HG02970 (cell line): ENCODE measurements at regions not wholly inside any gene's neighbourhood (a gene's known extent, or its start where the extent isn't known, plus 50 kb on each side); places are given as distances from the start of the nearest gene placed in this dataset.
"Not testable (repeated sequence)": the region's sequence is repeated elsewhere in the genome, so short reads cannot be mapped to it uniquely, and the experiment has no call there.

ENCODE experiments used
- ATAC-seq: cut with Tn5 transposase; IDR thresholded peaks from one replicate; pipeline ENCODE4 v1.9.1; 2021; ENCODE audit warnings: mild to moderate bottlenecking, moderate library complexity, moderate number of reproducible peaks; ENCODE audit not compliant: unreplicated experiment, low FRiP score

GRCh38 chr1:181251001-181251712 is 162.7 kb downstream of the IER5 start:
- ATAC-seq, result no peak

- no peak for ATAC-seq
These were observed 163.2 kb downstream of the IER5 start for GRCh38 chr1:181251713-181252075.

- ATAC-seq, result not testable (repeated sequence)
These were observed 165.1 kb downstream of the IER5 start for GRCh38 chr1:181253601-181254000.

DNA sequence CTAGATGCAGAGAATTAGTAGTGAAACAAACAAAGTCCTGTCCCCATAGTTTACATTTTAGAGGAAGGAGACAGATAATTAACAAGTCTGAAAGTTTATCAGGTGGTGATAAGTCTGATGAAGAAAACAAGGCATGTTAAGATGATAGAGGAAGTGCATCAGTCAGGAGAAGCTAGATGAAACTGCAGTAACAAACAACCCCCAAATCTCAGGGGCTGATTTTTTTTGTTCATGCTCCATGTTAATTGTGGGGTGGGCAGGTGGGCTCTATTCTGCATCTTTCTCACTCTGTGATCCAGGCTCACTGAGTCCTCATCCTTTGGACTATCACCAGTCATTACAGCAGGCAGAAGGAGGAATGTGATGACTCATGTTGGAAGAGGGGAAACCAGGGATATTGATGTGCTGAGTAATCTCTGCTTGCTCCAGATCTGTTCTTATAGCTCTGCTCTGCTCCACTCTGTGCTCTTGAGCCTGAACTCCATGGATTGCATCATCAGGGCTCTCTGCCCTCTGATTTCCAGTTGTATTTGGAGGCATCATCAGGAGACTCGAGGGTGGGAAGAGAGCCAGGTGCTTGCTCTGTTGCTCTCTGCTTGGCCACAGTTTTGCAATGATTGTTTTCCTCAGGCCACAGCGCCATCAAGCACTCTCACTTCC is 166.9 kb downstream of the IER5 start:
- ATAC-seq, result no peak

GRCh38 chr1:181257117-181257516 is 168.6 kb downstream of the IER5 start:
- no peak for ATAC-seq

- no peak for ATAC-seq
These were observed 170.7 kb downstream of the IER5 start for GRCh38 chr1:181259026-181259745.

DNA sequence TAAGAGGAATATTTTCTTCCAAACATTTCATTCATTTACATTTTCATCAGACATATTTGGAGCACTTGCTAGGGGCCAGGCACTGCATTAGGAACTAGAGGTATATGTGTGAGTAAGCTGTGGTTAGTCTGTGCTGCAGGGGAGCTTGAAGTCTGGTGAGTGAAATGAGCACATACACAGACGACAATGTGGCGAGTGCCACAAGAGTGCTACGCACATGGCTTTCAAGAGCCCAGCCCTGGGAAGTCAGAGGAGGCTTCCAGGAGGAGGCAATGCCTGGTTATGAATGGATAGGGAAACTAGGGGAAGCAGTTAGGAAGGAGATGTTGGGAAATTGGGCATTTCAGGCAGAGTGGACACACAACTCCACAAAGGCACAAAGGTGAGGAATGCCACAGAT is 171.8 kb downstream of the IER5 start:
- no peak for ATAC-seq

DNA sequence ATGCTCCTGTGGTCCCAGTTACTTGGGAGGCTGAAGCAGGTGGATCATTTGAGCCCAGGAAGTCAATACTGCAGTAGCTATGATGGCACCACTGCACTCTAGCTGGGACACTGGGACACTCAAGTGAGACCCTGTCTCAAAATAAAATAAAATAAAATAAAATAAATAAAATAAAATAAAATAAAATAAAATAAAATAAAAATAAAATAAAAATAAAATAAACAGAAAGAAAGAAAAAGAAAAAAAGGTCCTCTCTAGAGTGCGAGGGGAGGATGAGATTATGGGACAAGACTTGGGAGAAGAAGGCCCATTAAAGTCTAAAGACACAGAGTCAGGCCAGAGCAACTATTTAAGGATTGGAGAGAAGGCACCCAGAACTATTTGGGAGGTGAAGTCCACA is 172.5 kb downstream of the IER5 start:
- no peak for ATAC-seq

DNA sequence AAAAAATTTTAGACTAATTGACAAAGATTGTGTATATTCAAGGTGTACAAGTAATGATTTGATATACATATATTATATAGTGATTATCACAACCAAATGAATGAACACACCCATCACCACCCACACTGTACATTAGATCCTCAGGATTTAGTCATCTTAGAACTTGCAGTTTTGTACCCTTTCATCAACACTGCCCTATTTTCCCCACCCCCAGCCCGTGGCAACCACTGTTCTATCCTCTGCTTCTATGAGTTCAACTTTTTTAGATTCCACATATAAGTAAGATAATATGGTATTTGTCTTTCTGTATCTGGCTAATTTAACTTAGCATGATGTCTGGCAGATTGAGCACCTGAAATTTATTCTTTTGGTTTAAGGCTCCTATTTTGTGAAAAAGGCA is 173.6 kb downstream of the IER5 start:
- no peak for ATAC-seq

GRCh38 chr1:181263444-181263843 is 174.9 kb downstream of the IER5 start:
- ATAC-seq, result no peak

DNA sequence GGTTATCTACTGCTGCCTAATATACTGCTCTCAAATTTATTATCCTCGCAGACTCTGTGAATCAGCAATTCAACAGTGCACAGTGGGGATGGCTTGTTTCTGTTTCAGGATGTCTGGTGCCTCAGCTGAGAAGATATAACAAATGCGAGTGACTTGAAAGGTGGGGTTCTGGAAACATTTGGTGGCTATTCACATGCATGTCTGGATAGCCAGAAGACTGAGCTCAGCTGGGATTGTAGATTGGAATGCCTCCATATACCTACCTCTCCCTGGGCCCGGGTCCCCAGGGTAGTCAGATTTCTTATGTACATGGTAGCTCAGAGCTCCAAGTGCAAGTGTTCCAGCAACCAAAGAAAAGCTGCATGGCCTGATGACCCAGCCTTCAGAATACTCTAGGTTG is 176.3 kb downstream of the IER5 start:
- no peak for ATAC-seq

- ATAC-seq, result no peak
These were observed 196.5 kb downstream of the IER5 start for GRCh38 chr1:181284978-181285377.

DNA sequence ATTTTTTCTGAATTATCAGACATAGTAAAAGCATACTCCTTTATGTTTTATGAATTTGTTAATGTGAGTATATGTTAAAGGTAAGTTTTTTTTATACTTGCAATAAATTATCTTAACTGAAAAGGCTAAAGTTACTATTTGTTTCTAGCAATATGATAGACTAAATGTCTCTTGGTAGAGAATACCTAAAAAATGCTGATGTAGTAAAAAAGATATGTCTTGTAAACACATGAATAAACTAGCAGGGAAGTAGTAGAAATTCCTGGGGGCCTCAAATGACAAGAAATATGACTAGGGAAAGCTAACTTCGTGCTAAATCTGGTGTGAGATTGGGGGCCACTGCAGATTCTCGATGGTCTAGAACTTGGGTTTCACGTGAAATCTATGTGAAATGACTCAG is 188.1 kb upstream of the CACNA1E start:
- ATAC-seq, result no peak

DNA sequence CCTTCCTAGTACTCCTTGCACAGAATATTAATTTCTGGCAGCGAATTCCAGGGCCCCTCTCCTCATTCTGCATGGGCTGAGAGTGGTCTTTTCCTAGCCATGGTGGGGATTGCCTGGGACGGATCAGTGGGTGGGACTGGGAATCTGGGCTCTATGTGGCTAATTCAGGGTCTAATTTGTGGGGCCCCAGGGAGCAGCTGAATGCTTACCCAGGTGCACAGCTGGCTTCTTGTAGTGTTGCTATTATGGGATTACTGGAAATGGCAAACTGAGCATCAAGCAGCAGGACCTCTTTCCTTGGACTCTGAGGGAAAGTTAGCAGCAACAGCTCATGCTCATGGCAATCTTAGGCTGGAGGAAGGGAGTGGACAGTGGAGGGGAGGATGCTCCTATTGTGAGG is 187.1 kb upstream of the CACNA1E start:
- ATAC-seq, result no peak

DNA sequence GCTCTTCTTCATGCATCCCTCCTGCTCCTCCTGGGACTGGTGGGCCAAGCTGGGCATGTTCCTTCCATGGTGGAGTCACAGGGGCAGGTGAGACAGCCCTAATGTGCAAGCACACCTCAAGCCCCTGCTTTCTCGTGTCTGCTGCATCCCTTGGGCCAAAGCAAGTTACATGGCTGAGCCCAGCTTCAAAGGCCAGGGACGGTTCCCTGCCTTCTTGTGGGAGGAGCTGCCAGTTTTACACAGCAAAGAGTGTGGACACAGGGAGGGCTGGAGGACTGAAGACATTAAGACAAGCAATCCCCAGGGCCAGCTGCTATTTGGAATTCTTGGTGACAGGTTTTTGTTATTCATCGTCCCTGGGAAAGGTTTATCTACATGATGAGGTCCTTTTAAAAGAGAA is 175.2 kb upstream of the CACNA1E start:
- ATAC-seq, result no peak

DNA sequence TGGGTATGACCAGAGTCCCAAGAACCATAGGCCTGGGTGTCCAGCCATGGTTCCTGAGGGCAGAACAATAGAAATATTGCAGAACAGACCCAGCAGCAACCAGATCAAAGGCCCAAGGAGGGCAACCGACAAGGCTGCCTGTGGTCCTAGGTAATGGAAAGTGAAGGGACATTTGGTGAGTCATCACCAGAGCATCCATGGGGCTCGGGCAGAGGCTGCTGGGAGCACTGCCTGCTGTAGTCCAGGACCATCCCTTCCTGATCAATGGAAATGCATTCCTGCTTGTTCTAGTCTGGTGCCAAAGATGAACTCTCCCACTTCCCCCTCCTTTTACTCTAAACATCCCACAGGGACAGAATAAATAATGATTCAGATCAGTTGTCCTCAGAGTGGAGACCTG is 172.8 kb upstream of the CACNA1E start:
- no peak for ATAC-seq

GRCh38 chr1:181312946-181313345 is 170.4 kb upstream of the CACNA1E start:
- no peak for ATAC-seq

- no peak for ATAC-seq
These were observed 169.9 kb upstream of the CACNA1E start for GRCh38 chr1:181313466-181313865.

GRCh38 chr1:181314010-181314409 is 169.3 kb upstream of the CACNA1E start:
- no peak for ATAC-seq

DNA sequence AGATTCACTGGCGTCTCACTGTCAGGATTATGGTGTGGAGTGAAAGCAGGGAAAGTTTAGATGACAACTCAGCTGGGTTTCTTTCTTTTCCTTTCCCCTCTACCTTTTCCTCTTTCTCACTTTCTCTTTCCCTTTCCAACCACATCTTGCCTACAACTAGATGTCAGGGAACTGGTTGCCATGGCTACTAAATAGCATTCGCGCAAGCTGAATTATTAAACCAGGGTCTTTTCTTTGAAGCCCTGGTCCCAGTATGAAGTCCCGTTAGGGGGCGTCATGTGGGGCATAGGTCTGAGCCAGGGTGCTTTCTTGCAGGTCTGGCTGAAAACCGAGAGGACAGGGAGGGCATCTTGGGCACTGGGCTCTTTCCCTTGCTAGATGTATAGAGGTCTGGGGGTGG is 168.4 kb upstream of the CACNA1E start:
- no peak for ATAC-seq

DNA sequence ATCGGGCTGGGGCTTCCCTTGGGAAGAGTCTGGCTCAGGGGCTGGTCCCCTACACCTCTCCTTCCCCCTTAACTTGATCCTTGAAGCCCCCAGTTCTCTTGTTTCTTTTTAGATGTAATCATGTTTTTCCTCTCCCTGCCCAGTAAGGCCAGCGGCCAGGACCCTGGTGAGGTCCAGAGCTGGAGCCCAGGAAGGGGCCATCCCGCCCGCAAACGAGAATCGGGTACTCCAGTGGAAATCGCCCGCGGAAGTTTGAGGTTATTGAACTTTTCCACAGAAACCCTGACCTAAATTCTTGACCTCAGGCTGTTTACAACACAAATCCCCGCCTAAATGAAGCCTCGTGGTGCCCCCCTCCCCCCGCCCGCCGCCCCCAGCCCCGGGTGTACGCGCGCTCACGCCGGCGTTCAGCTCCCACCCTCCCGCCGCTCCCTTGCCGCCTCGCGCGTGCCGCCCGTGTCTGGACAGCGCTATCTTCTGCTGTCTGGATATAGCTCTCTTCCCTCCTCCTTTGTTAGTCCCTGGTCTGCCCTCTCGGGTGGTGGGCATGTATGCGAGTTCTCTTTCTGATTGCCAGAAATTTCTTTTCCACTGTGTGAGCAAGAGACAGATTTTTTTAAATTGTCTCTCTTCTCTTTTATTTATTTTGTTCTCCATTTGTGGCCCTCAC is 165.9 kb upstream of the CACNA1E start:
- no peak for ATAC-seq
